CD4-positive, CD25-positive, alpha-beta regulatory T cell (primary cell): ENCODE measurements at regions not wholly inside any gene's neighbourhood (a gene's known extent, or its start where the extent isn't known, plus 50 kb on each side); places are given as distances from the start of the nearest gene placed in this dataset.
A peak's percentile ranks its signal among the peaks of the same experiment; 100 is the strongest.

ENCODE experiments used
- ATAC-seq, 2 donors: fragments of 150-1000 bp; cut with Tn5 transposase; one replicate each; pipeline ENCODE4 v1.10.0; 2021; ENCODE audit warnings: low read depth in 2 of 2, moderate number of reproducible peaks in 2 of 2, moderate library complexity in 1 of 2
- DNase-seq, 3 donors: peaks; one replicate each; pipeline versions ENCODE4 v3.0.0 to v3.0.0-alpha.2; 2012 to 2022; ENCODE audit warnings: mixed read lengths in 1 of 3
- H3K27ac ChIP-seq: one replicate; pipeline ENCODE4 v1.7.0; 2013; ENCODE audit warnings: mild to moderate bottlenecking, low read length; ENCODE audit not compliant: insufficient read depth, poor library complexity, severe bottlenecking
- H3K27me3 ChIP-seq: one replicate; pipeline ENCODE4 v1.7.0; 2013; ENCODE audit warnings: low read length; ENCODE audit not compliant: control insufficient read depth, insufficient read depth
- H3K36me3 ChIP-seq: one replicate; pipeline ENCODE4 v1.7.0; 2013; ENCODE audit warnings: mild to moderate bottlenecking, low read length, moderate library complexity; ENCODE audit not compliant: control insufficient read depth, insufficient read depth
- H3K4me1 ChIP-seq: 2 replicates; pipeline ENCODE4 v1.7.0; 2013; ENCODE audit warnings: mild to moderate bottlenecking, low read length; ENCODE audit not compliant: insufficient read depth, control insufficient read depth, poor library complexity, severe bottlenecking
- H3K4me3 ChIP-seq: one replicate; pipeline ENCODE4 v1.7.0; 2013; ENCODE audit warnings: low read depth, mild to moderate bottlenecking, low read length, moderate library complexity
- H3K9me3 ChIP-seq, 2 experiments: 1 replicate in 1 of 2; 2 replicates in 1 of 2; pipeline ENCODE4 v1.7.0; 2013; ENCODE audit warnings: low read length in 2 of 2, mild to moderate bottlenecking in 1 of 2, moderate library complexity in 1 of 2; ENCODE audit not compliant: control insufficient read depth in 2 of 2
- H3K27ac Mint-ChIP-seq, 3 donors: one replicate each; pipeline ENCODE4 v1.8.0; 2020 to 2022; ENCODE audit warnings: mild to moderate bottlenecking in 3 of 3, mixed read lengths in 3 of 3, moderate library complexity in 2 of 3
- H3K27me3 Mint-ChIP-seq: one replicate; pipeline ENCODE4 v1.8.0; 2022; ENCODE audit warnings: mild to moderate bottlenecking, mixed read lengths
- H3K36me3 Mint-ChIP-seq: one replicate; pipeline ENCODE4 v1.8.0; 2020; ENCODE audit warnings: mixed read lengths
- H3K4me1 Mint-ChIP-seq, 4 donors: one replicate each; pipeline ENCODE4 v1.8.0; 2020 to 2022; ENCODE audit warnings: mixed read lengths in 4 of 4, mild to moderate bottlenecking in 1 of 4
- H3K4me3 Mint-ChIP-seq, 4 donors: one replicate each; pipeline ENCODE4 v1.8.0; 2020 to 2022; ENCODE audit warnings: mild to moderate bottlenecking in 4 of 4, mixed read lengths in 4 of 4, moderate library complexity in 3 of 4
- H3K9me3 Mint-ChIP-seq, 7 donors: one replicate each; pipeline ENCODE4 v1.8.0; 2020 to 2022; ENCODE audit warnings: mixed read lengths in 7 of 7, mild to moderate bottlenecking in 3 of 7, moderate library complexity in 2 of 7

GRCh38 chr2:239678186-239678490, 277.3 kb upstream of the HDAC4 start:
- ATAC-seq (no peak), DNase-seq (no peak)
- no peaks in the 10 kb centered on the region for H3K36me3 ChIP-seq
- Mint-ChIP-seq H3K4me1 (no peaks in the 10 kb centered on the region), H3K27me3 (peaks cover 28% of the 10 kb centered on the region), H3K27ac (no peak overlapping the region), H3K4me3 (no peak overlapping the region), H3K36me3 (no peaks in the 10 kb centered on the region), H3K9me3 (peaks cover 0 to 12% (median 0%) of the 10 kb centered on the region in 7 donors)
- H3K27me3 ChIP-seq = peaks cover 7% of the 10 kb centered on the region
- no peak overlapping the region for H3K27ac ChIP-seq
- H3K4me1 ChIP-seq = no peaks in the 10 kb centered on the region
- H3K9me3 ChIP-seq = no peaks in the 10 kb centered on the region
- H3K4me3 ChIP-seq = no peak overlapping the region

- DNase-seq (no peak), ATAC-seq (no peak)
- peaks cover 7% of the 10 kb centered on the region for H3K27me3 ChIP-seq
- Mint-ChIP-seq H3K27me3 (peaks cover 23% of the 10 kb centered on the region), H3K36me3 (no peaks in the 10 kb centered on the region), H3K4me3 (peak overlapping the region in 1 of 4 donors; percentile 6), H3K27ac (no peak overlapping the region), H3K9me3 (peaks cover 0 to 8% (median 0%) of the 10 kb centered on the region in 7 donors), H3K4me1 (no peaks in the 10 kb centered on the region)
- H3K36me3 ChIP-seq = no peaks in the 10 kb centered on the region
- no peak overlapping the region for H3K4me3 ChIP-seq
- no peaks in the 10 kb centered on the region for H3K9me3 ChIP-seq
- no peaks in the 10 kb centered on the region for H3K4me1 ChIP-seq
- H3K27ac ChIP-seq = no peak overlapping the region
Measured at GRCh38 chr2:239677453-239678185, 276.8 kb upstream of the HDAC4 start.

- Histone ChIP-seq H3K4me3 (no peak overlapping the region), H3K27me3 (no peaks in the 10 kb centered on the region), H3K27ac (no peak overlapping the region), H3K36me3 (no peaks in the 10 kb centered on the region), H3K9me3 (no peaks in the 10 kb centered on the region), H3K4me1 (no peaks in the 10 kb centered on the region)
- no peaks in the 10 kb centered on the region for H3K36me3 Mint-ChIP-seq
- H3K9me3 Mint-ChIP-seq = peaks cover 0 to 6% (median 0%) of the 10 kb centered on the region in 7 donors
- peaks cover 16% of the 10 kb centered on the region for H3K27me3 Mint-ChIP-seq
- ATAC-seq (no peak), DNase-seq (no peak)
- no peak overlapping the region for H3K4me3 Mint-ChIP-seq
- H3K4me1 Mint-ChIP-seq = no peaks in the 10 kb centered on the region
- H3K27ac Mint-ChIP-seq = no peak overlapping the region
Measured at GRCh38 chr2:239676716-239677452, 276.1 kb upstream of the HDAC4 start.

- ATAC-seq (no peak), DNase-seq (no peak)
- Histone ChIP-seq H3K4me3 (no peak overlapping the region), H3K9me3 (no peaks in the 10 kb centered on the region), H3K4me1 (no peaks in the 10 kb centered on the region), H3K27me3 (no peaks in the 10 kb centered on the region), H3K36me3 (no peaks in the 10 kb centered on the region), H3K27ac (no peak overlapping the region)
- peaks cover 12% of the 10 kb centered on the region for H3K27me3 Mint-ChIP-seq
- H3K4me1 Mint-ChIP-seq = no peaks in the 10 kb centered on the region
- H3K27ac Mint-ChIP-seq = no peak overlapping the region
- H3K9me3 Mint-ChIP-seq = peaks cover 0 to 6% (median 0%) of the 10 kb centered on the region in 7 donors
- H3K36me3 Mint-ChIP-seq = no peaks in the 10 kb centered on the region
- no peak overlapping the region for H3K4me3 Mint-ChIP-seq
Measured at GRCh38 chr2:239675826-239676715, 275.3 kb upstream of the HDAC4 start.

GRCh38 chr2:239674981-239675825, 274.4 kb upstream of the HDAC4 start:
- Mint-ChIP-seq H3K36me3 (no peaks in the 10 kb centered on the region), H3K9me3 (peaks cover 0 to 3% (median 0%) of the 10 kb centered on the region in 7 donors), H3K27ac (no peak overlapping the region), H3K4me3 (no peak overlapping the region), H3K4me1 (no peaks in the 10 kb centered on the region), H3K27me3 (peaks cover 9% of the 10 kb centered on the region)
- Histone ChIP-seq H3K4me1 (no peaks in the 10 kb centered on the region), H3K4me3 (no peak overlapping the region), H3K27ac (no peak overlapping the region), H3K36me3 (no peaks in the 10 kb centered on the region), H3K27me3 (no peaks in the 10 kb centered on the region), H3K9me3 (no peaks in the 10 kb centered on the region)
- ATAC-seq = no peak
- no peak for DNase-seq

GRCh38 chr2:239674101-239674980, 273.5 kb upstream of the HDAC4 start:
- H3K4me1 Mint-ChIP-seq = no peaks in the 10 kb centered on the region
- H3K27ac ChIP-seq = no peak overlapping the region
- peaks cover 10% of the 10 kb centered on the region for H3K27me3 Mint-ChIP-seq
- ATAC-seq = no peak
- no peak overlapping the region for H3K4me3 Mint-ChIP-seq
- no peaks in the 10 kb centered on the region for H3K36me3 Mint-ChIP-seq
- DNase-seq = no peak
- no peaks in the 10 kb centered on the region for H3K36me3 ChIP-seq
- H3K27me3 ChIP-seq = no peaks in the 10 kb centered on the region
- H3K4me1 ChIP-seq = no peaks in the 10 kb centered on the region
- no peaks in the 10 kb centered on the region for H3K9me3 ChIP-seq
- no peaks in the 10 kb centered on the region for H3K9me3 Mint-ChIP-seq
- H3K4me3 ChIP-seq = no peak overlapping the region
- peak overlapping the region in 1 of 3 donors; percentile 72 for H3K27ac Mint-ChIP-seq
